SIG-M5 (cell line): ENCODE measurements at regions not wholly inside any gene's neighbourhood (a gene's known extent, or its start where the extent isn't known, plus 50 kb on each side); places are given as distances from the start of the nearest gene placed in this dataset.

Experiments
- DNase-seq: peaks from one replicate; lab custom pipeline; 2025; lab: John Stamatoyannopoulos, UW

GRCh38 chr4:17293901-17294300 is 218.0 kb downstream of the QDPR start:
- no peak for DNase-seq

GRCh38 chr4:17288151-17288550 is 223.7 kb downstream of the QDPR start:
- no peak for DNase-seq

- no peak for DNase-seq
Observed at GRCh38 chr4:17286752-17287460, 225.0 kb downstream of the QDPR start.

- no peak for DNase-seq
Observed at GRCh38 chr4:17285747-17286146, 226.1 kb downstream of the QDPR start.

GRCh38 chr4:17284323-17285175 is 227.3 kb downstream of the QDPR start:
- DNase-seq = no peak

GRCh38 chr4:17283832-17284231 is 228.1 kb downstream of the QDPR start:
- no peak for DNase-seq

- DNase-seq = no peak
Observed at GRCh38 chr4:17283251-17283650, 228.6 kb downstream of the QDPR start.

GRCh38 chr4:17280261-17281018 is 231.4 kb downstream of the QDPR start:
- no peak for DNase-seq

GRCh38 chr4:17276776-17277175 is 235.1 kb downstream of the QDPR start:
- DNase-seq = no peak

- no peak for DNase-seq
Observed at GRCh38 chr4:17275836-17276235, 236.1 kb downstream of the QDPR start.

- no peak for DNase-seq
Observed at GRCh38 chr4:17273047-17273446, 238.8 kb downstream of the QDPR start.

GRCh38 chr4:17272154-17272553 is 239.7 kb downstream of the QDPR start:
- DNase-seq = no peak

GRCh38 chr4:17265653-17266052 is 246.2 kb downstream of the QDPR start:
- DNase-seq = no peak

- DNase-seq = no peak
Observed at GRCh38 chr4:17265139-17265538, 246.8 kb downstream of the QDPR start.

- no peak for DNase-seq
Observed at GRCh38 chr4:17260166-17260907, 251.6 kb downstream of the QDPR start.

- DNase-seq = no peak
Observed at GRCh38 chr4:17258106-17258505, 253.8 kb downstream of the QDPR start.

- no peak for DNase-seq
Observed at GRCh38 chr4:17252131-17252530, 259.8 kb downstream of the QDPR start.

GRCh38 chr4:17251101-17251500 is 260.8 kb downstream of the QDPR start:
- DNase-seq = no peak

- DNase-seq = no peak
Observed at GRCh38 chr4:17250591-17250990, 261.3 kb downstream of the QDPR start.

- DNase-seq = no peak
Observed at GRCh38 chr4:17246656-17247055, 265.2 kb downstream of the QDPR start.

- DNase-seq = no peak
Observed at GRCh38 chr4:17241835-17242234, 270.1 kb downstream of the QDPR start.

GRCh38 chr4:17238633-17239032 is 273.3 kb downstream of the QDPR start:
- DNase-seq = no peak
